ENCODE measurements at regions not wholly inside any gene's neighbourhood (a gene's known extent, or its start where the extent isn't known, plus 50 kb on each side); places are given as distances from the start of the nearest gene placed in this dataset.

GRCh38 chr1:106755682-106756406 is 300.6 kb upstream of the PRMT6 start:
- TF ChIP-seq TAF1 (IDR thresholded peaks at IDR 0.05; ENCODE audit: borderline replicate concordance, low read depth, low read length): no peak
- no peak for TF ChIP-seq POLR2AphosphoS5 (IDR thresholded peaks at IDR 0.05; ENCODE audit: low read depth, low read length)
